ENCODE measurements at regions not wholly inside any gene's neighbourhood (a gene's known extent, or its start where the extent isn't known, plus 50 kb on each side); places are given as distances from the start of the nearest gene placed in this dataset.
"Not testable (repeated sequence)": the region's sequence is repeated elsewhere in the genome, so short reads cannot be mapped to it uniquely, and the experiment has no call there.

DNA sequence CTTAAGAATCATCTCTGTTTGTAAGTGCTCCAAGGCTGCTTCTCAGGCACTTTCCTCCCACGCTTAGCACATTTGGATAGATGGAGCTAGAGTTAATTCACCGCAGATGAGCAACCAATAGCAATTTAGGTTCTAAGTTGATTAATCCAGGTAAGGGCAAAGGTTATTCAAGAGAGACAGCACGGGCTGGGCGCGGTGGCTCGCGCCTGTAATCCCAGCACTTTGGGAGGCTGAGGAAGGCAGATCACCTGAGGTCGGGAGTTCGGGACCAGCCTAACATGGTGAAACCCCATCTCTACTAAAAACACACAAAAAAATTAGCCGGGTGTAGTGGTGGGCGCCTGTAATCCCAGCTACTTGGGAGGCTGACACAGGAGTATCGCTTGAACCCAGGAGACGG lies 54.5 kb upstream of the UNC13C start:
- H3K9me3 ChIP-seq; H3K27ac ChIP-seq; H3K4me1 ChIP-seq; intact Hi-C loops (cut with DNase I); H3K36me3 ChIP-seq; H3K9ac ChIP-seq (ENCODE audit: low read depth in 2 of 2, low read length in 2 of 2); H3K27me3 ChIP-seq; H3K4me3 ChIP-seq; DNase-seq: not testable (repeated sequence)

GRCh38 chr15:53918180-53919079 lies 59.8 kb upstream of the UNC13C start:
- Histone ChIP-seq H3K36me3 (no peaks in the 10 kb centered on the region), H3K4me1 (no peaks in the 10 kb centered on the region), H3K27ac (no peak overlapping the region), H3K27me3 (no peaks in the 10 kb centered on the region), H3K9ac (ENCODE audit: low read depth in 2 of 2, low read length in 2 of 2) (no peak overlapping the region), H3K9me3 (no peaks in the 10 kb centered on the region), H3K4me3 (no peak overlapping the region)
- DNase-seq: no peak
- no peak for TF ChIP-seq CTCF (IDR thresholded peaks at IDR 0.05)
- intact Hi-C loops (cut with DNase I): no loop called here

DNA sequence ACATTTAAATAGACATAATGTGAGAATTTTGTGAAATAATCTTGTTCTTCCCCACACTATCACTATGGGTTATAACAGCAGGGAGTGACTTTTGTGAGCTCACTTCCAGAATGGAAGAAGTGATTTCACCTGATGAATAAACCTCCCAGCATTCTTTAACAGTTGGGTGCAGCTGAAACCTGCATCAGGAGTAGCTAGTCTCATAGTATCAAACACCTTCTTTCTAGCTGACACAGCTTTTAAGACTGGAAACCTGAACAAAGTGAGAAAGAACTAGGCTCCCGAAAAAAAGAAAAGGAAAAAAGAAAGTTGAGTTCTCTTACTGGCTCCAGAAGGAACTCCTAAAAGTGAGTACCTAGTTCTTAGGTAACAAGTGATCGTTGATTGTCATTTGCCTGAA lies 61.1 kb upstream of the UNC13C start:
- no peak for DNase-seq
- Histone ChIP-seq H3K9ac (ENCODE audit: low read depth in 2 of 2, low read length in 2 of 2) (no peak overlapping the region), H3K4me1 (no peaks in the 10 kb centered on the region), H3K4me3 (no peak overlapping the region), H3K9me3 (no peaks in the 10 kb centered on the region), H3K27me3 (no peaks in the 10 kb centered on the region), H3K36me3 (no peaks in the 10 kb centered on the region), H3K27ac (no peak overlapping the region)
- intact Hi-C loops (cut with DNase I): no loop called here
- TF ChIP-seq CTCF (IDR thresholded peaks at IDR 0.05): no peak

- no peak for TF ChIP-seq CTCF (IDR thresholded peaks at IDR 0.05)
- H3K27ac ChIP-seq: no peak overlapping the region
- no peaks in the 10 kb centered on the region for H3K36me3 ChIP-seq
- no peaks in the 10 kb centered on the region for H3K4me1 ChIP-seq
- DNase-seq: no peak
- intact Hi-C loops (cut with DNase I): no loop called here
- no peak overlapping the region for H3K4me3 ChIP-seq
- H3K9me3 ChIP-seq: no peaks in the 10 kb centered on the region
- no peaks in the 10 kb centered on the region for H3K27me3 ChIP-seq
- H3K9ac ChIP-seq (ENCODE audit: low read depth in 2 of 2, low read length in 2 of 2): no peak overlapping the region
Measured at GRCh38 chr15:53911431-53911830, 66.8 kb upstream of the UNC13C start.

DNA sequence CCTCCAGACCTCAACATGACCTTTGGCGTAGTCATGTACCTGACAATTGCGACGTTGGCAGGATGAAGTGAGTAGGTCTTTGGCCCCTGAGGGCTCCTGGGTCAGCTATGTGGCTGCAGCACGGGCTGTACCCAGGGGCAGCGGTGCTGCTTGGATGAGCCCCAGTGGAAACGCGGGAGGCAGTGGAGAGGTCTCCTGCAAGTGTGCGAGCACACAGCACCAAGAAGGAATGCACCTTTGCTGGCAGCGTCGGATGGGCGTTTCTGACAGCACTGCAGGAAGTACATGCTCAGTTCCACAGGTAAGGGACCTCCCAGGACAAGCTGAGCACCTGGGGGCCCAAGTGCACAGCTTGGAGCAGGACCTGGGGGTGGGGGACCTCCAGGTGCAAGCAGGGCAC lies 67.4 kb upstream of the UNC13C start:
- H3K4me3 ChIP-seq: no peak overlapping the region
- H3K9ac ChIP-seq (ENCODE audit: low read depth in 2 of 2, low read length in 2 of 2): no peak overlapping the region
- no peaks in the 10 kb centered on the region for H3K27me3 ChIP-seq
- no peak for DNase-seq
- H3K36me3 ChIP-seq: no peaks in the 10 kb centered on the region
- TF ChIP-seq CTCF (IDR thresholded peaks at IDR 0.05): no peak
- no peaks in the 10 kb centered on the region for H3K4me1 ChIP-seq
- H3K27ac ChIP-seq: no peak overlapping the region
- H3K9me3 ChIP-seq: no peaks in the 10 kb centered on the region
- intact Hi-C loops (cut with DNase I): no loop called here

DNA sequence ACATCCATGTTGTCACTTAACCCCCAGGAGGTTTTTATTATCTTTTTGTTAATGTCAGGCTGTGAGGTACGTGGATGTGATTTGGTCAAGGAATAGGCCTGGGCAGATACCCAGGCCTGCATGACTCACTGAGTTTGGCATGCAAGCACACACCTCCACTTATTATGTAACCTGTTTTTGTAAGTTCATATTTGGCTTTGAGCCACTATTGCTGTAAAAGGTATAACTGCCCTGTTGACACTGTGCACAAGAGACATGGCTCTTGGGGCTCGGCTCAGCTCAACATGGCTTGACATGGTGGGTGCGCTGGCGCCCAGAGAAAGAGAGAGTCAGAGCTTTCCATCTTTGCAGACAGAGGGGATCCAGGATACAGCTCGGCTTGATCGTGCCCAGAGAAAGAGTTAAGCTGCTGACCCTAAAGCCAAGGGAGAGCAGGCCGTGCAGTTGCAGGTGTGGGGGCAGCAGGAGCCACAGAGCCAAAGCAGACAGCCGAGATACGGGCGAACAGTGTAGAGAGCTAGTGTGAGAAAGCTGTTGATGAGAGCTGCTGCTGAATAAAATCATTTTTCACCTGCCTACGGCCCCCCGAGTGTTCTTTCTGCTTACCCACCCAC lies 67.9 kb upstream of the UNC13C start:
- no peaks in the 10 kb centered on the region for H3K27me3 ChIP-seq
- H3K27ac ChIP-seq: no peak overlapping the region
- H3K9ac ChIP-seq (ENCODE audit: low read depth in 2 of 2, low read length in 2 of 2): no peak overlapping the region
- TF ChIP-seq CTCF (IDR thresholded peaks at IDR 0.05): no peak
- no peak for DNase-seq
- no peaks in the 10 kb centered on the region for H3K36me3 ChIP-seq
- H3K9me3 ChIP-seq: no peaks in the 10 kb centered on the region
- H3K4me1 ChIP-seq: no peaks in the 10 kb centered on the region
- intact Hi-C loops (cut with DNase I): no loop called here
- no peak overlapping the region for H3K4me3 ChIP-seq

Data from colonic mucosa (tissue), 4 donors.